KMS-11 (cell line): ENCODE measurements at regions not wholly inside any gene's neighbourhood (a gene's known extent, or its start where the extent isn't known, plus 50 kb on each side); places are given as distances from the start of the nearest gene placed in this dataset.

Source experiments
- H2AFZ ChIP-seq: fragments of 200-600 bp; sonication (generic); 2 replicates; pipeline ENCODE4 v1.6.1; 2016; ENCODE audit warnings: antibody characterized with exemption, mixed run types, low read depth
- H3K27ac ChIP-seq: fragments of 200-600 bp; sonication (generic); 2 replicates; pipeline ENCODE4 v1.6.1; 2016; ENCODE audit warnings: mild to moderate bottlenecking, mixed run types
- H3K27me3 ChIP-seq: fragments of 200-600 bp; sonication (generic); 2 replicates; pipeline ENCODE4 v1.6.1; 2017; ENCODE audit warnings: mild to moderate bottlenecking, low read depth, mixed run types, moderate library complexity; ENCODE audit not compliant: insufficient read depth
- H3K36me3 ChIP-seq: fragments of 200-600 bp; sonication (generic); 2 replicates; pipeline ENCODE4 v1.6.1; 2017; ENCODE audit warnings: mild to moderate bottlenecking, mixed run types; ENCODE audit not compliant: insufficient read depth
- H3K4me1 ChIP-seq: fragments of 200-600 bp; sonication (generic); 2 replicates; pipeline ENCODE4 v1.6.1; 2016; ENCODE audit warnings: mild to moderate bottlenecking, low read depth, mixed run types; ENCODE audit not compliant: poor library complexity, severe bottlenecking
- H3K4me2 ChIP-seq: fragments of 200-600 bp; sonication (generic); 2 replicates; pipeline ENCODE4 v1.7.0; 2016; ENCODE audit warnings: mild to moderate bottlenecking, mixed run types
- H3K4me3 ChIP-seq: fragments of 200-600 bp; sonication (generic); IDR thresholded peaks from 2 replicates; pipeline ENCODE4 v1.6.1; 2017; ENCODE audit warnings: low read depth, low read length, mixed read lengths; ENCODE audit not compliant: insufficient read depth
- H3K79me2 ChIP-seq: fragments of 200-600 bp; sonication (generic); 2 replicates; pipeline ENCODE4 v1.6.1; 2016; ENCODE audit warnings: low read depth, mixed run types; ENCODE audit not compliant: insufficient read depth
- H3K9ac ChIP-seq: fragments of 200-600 bp; sonication (generic); 2 replicates; pipeline ENCODE4 v1.6.1; 2016; ENCODE audit warnings: mild to moderate bottlenecking, mixed run types
- H4K20me1 ChIP-seq: fragments of 200-600 bp; sonication (generic); 2 replicates; pipeline ENCODE4 v1.6.1; 2016; ENCODE audit warnings: mild to moderate bottlenecking, mixed run types; ENCODE audit not compliant: insufficient read depth
- TF ChIP-seq, protein P1 (sequence below): fragments of 200-600 bp; sonication (generic); conservative IDR thresholded peaks from 2 replicates; pipeline ENCODE4 v1.6.1; 2017; ENCODE audit warnings: low read depth, mild to moderate bottlenecking, antibody characterized with exemption, low read length, moderate library complexity, mixed read lengths

DNA sequence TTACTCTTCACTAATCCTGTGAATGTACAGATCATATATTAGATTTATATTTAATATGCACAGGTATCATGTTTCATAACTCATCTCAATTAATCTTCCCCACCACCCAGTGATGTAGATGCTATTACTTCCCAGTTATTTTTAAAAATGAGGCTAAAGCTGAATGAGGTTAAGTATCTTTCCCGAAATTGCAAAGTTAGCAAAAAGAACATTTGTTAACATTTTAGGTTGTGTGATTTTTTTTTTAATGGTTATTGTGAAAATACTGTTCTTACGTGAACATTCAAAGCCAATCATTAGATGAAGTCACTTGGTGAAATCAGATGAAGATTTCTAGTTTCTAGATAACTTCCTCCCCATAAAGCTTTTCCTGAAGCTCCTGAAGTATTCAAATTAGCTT is 186.9 kb upstream of the PLEKHA5 start:
- H3K79me2 ChIP-seq = no peaks in the 10 kb centered on the region
- H3K27me3 ChIP-seq = no peaks in the 10 kb centered on the region
- no peaks in the 10 kb centered on the region for H3K36me3 ChIP-seq
- H3K9ac ChIP-seq = no peak overlapping the region
- no peak overlapping the region for H3K4me3 ChIP-seq
- H2AFZ ChIP-seq = no peak overlapping the region
- H3K27ac ChIP-seq = no peak overlapping the region
- no peak overlapping the region for H3K4me2 ChIP-seq
- H4K20me1 ChIP-seq = no peaks in the 10 kb centered on the region
- H3K4me1 ChIP-seq = no peaks in the 10 kb centered on the region
- TF ChIP-seq, protein P1, sequence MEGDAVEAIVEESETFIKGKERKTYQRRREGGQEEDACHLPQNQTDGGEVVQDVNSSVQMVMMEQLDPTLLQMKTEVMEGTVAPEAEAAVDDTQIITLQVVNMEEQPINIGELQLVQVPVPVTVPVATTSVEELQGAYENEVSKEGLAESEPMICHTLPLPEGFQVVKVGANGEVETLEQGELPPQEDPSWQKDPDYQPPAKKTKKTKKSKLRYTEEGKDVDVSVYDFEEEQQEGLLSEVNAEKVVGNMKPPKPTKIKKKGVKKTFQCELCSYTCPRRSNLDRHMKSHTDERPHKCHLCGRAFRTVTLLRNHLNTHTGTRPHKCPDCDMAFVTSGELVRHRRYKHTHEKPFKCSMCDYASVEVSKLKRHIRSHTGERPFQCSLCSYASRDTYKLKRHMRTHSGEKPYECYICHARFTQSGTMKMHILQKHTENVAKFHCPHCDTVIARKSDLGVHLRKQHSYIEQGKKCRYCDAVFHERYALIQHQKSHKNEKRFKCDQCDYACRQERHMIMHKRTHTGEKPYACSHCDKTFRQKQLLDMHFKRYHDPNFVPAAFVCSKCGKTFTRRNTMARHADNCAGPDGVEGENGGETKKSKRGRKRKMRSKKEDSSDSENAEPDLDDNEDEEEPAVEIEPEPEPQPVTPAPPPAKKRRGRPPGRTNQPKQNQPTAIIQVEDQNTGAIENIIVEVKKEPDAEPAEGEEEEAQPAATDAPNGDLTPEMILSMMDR = no peak

DNA sequence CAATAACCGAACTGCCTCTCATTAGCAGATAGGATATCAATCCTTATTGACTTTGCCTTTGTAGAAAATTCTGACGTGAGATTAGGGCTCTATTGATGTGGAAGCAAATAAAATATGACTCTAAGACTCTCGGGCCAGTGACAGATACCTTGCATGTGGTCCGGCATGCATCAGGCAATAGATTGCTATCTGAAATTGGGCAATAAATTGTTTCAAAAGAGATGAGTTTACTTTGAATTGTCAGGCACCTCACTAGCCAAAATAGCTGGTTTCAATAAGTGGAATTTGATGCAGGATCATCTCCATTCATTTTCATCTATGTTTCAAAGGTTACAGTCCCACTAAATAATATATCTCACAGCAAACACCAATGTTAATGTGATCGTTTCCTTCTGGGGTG is 186.3 kb upstream of the PLEKHA5 start:
- TF ChIP-seq, protein P1 = no peak
- H3K9ac ChIP-seq = no peak overlapping the region
- H3K4me2 ChIP-seq = no peak overlapping the region
- no peaks in the 10 kb centered on the region for H3K4me1 ChIP-seq
- no peak overlapping the region for H2AFZ ChIP-seq
- H3K79me2 ChIP-seq = no peaks in the 10 kb centered on the region
- H3K4me3 ChIP-seq = no peak overlapping the region
- H4K20me1 ChIP-seq = no peaks in the 10 kb centered on the region
- H3K27ac ChIP-seq = no peak overlapping the region
- no peaks in the 10 kb centered on the region for H3K27me3 ChIP-seq
- H3K36me3 ChIP-seq = no peaks in the 10 kb centered on the region

DNA sequence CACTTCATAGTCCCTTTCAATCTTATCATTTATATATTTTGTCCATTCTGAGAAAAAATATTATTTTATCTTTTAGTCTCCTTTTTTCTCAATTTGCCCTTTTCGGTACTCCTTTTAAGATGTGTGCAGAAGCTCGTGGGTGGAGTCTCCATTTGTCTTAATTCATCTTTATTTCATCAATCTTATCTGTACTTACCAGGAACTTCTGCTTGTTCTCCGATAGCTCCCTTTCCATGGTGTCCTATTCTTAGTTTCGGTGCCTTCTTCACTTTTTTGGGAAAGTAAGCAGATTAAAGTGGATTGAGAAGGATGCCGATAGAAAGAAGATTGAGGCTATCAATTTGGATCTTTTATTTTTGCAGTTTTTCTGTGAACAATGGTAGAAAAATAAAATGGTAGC is 183.4 kb upstream of the PLEKHA5 start:
- H3K79me2 ChIP-seq = no peaks in the 10 kb centered on the region
- H3K4me2 ChIP-seq = no peak overlapping the region
- H3K36me3 ChIP-seq = no peaks in the 10 kb centered on the region
- no peaks in the 10 kb centered on the region for H3K4me1 ChIP-seq
- H3K4me3 ChIP-seq = no peak overlapping the region
- no peaks in the 10 kb centered on the region for H3K27me3 ChIP-seq
- TF ChIP-seq, protein P1 = no peak
- H4K20me1 ChIP-seq = no peaks in the 10 kb centered on the region
- no peak overlapping the region for H2AFZ ChIP-seq
- H3K9ac ChIP-seq = no peak overlapping the region
- H3K27ac ChIP-seq = no peak overlapping the region

DNA sequence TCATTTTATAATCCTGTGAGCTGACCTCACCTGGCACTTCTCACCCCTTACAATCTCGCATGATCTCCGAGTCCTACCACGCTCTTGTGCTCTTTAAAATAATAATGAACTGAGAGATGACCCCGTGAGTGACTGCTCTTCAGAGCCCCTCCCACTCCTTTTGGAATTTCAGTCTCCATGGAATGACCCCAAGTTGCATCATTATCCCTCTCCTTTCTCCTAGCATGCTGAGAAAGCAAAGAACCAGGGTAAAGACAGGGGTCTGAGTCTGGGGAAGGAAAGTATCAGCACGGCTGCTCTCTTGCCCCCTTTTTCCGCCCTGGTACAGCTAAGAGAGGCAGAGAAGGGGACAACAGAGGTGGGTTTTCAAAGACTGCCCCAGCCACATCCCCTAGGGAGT is 178.3 kb upstream of the PLEKHA5 start:
- no peaks in the 10 kb centered on the region for H3K36me3 ChIP-seq
- no peak overlapping the region for H3K27ac ChIP-seq
- H3K4me2 ChIP-seq = no peak overlapping the region
- no peak overlapping the region for H3K9ac ChIP-seq
- H4K20me1 ChIP-seq = no peaks in the 10 kb centered on the region
- no peak overlapping the region for H3K4me3 ChIP-seq
- H3K4me1 ChIP-seq = no peaks in the 10 kb centered on the region
- H3K79me2 ChIP-seq = no peaks in the 10 kb centered on the region
- TF ChIP-seq, protein P1 = no peak
- no peaks in the 10 kb centered on the region for H3K27me3 ChIP-seq
- H2AFZ ChIP-seq = no peak overlapping the region

DNA sequence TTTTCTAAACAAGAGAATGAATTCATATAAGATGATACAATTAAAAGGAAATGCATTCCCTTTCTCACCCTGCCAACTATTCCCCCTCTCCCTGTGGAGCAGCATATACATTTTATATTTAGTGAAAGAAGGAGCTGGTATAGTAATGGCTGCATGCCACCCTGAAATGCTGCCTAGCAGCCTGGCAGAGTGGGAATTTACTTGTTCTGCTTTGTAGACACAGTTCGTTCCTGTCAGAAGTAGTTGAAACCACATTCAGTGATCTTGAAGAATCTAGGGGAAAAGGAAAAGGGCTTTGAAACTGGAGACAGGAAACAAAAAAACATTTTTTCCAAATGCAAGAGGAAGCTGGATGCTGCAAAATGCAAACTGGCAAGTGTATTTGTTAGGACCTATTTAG is 176.0 kb upstream of the PLEKHA5 start:
- H3K4me3 ChIP-seq = no peak overlapping the region
- no peaks in the 10 kb centered on the region for H3K79me2 ChIP-seq
- H2AFZ ChIP-seq = no peak overlapping the region
- no peaks in the 10 kb centered on the region for H3K36me3 ChIP-seq
- H3K27ac ChIP-seq = no peak overlapping the region
- TF ChIP-seq, protein P1 = no peak
- H3K4me2 ChIP-seq = no peak overlapping the region
- H3K4me1 ChIP-seq = no peaks in the 10 kb centered on the region
- H4K20me1 ChIP-seq = no peaks in the 10 kb centered on the region
- H3K27me3 ChIP-seq = no peaks in the 10 kb centered on the region
- H3K9ac ChIP-seq = no peak overlapping the region
